HAP-1 (cell line): ENCODE measurements at regions not wholly inside any gene's neighbourhood (a gene's known extent, or its start where the extent isn't known, plus 50 kb on each side); places are given as distances from the start of the nearest gene placed in this dataset.
"Not testable (repeated sequence)": the region's sequence is repeated elsewhere in the genome, so short reads cannot be mapped to it uniquely, and the experiment has no call there.

Source experiments
- DNase-seq, 2 experiments: peaks; one replicate each; pipeline ENCODE4 v3.0.0-alpha.2; 2016 to 2020; ENCODE audit warnings: low spot score in 2 of 2
- H3K27me3 ChIP-seq: fragments of 250-450 bp; sonication (Bioruptor Pico); 2 replicates; pipeline ENCODE4 v1.5.1; 2020; ENCODE audit warnings: low read depth, mild to moderate bottlenecking, moderate library complexity
- H3K36me3 ChIP-seq: fragments of 250-450 bp; sonication (Bioruptor Pico); replicated peaks from 2 replicates; pipeline ENCODE4 v1.5.1; 2020; ENCODE audit warnings: mild to moderate bottlenecking
- H3K4me1 ChIP-seq: fragments of 250-450 bp; sonication (Bioruptor Pico); 2 replicates; pipeline ENCODE4 v1.5.1; 2020; ENCODE audit warnings: mild to moderate bottlenecking
- H3K4me3 ChIP-seq: fragments of 250-450 bp; sonication (Bioruptor Pico); 2 replicates; pipeline ENCODE4 v1.5.1; 2020; ENCODE audit warnings: mild to moderate bottlenecking, moderate library complexity
- H3K9me3 ChIP-seq: fragments of 250-450 bp; sonication (Bioruptor Pico); 2 replicates; pipeline ENCODE4 v1.5.1; 2020; ENCODE audit warnings: mild to moderate bottlenecking, moderate library complexity
- in situ Hi-C: fragments of 300-500 bp; cut with MboI; formaldehyde crosslinking; loops from 3 replicates; pipeline ENCODE4 v1.14.3; 2020; ENCODE audit warnings: low sequenced_read_pairs, inconsistent platforms, mixed read lengths

DNA sequence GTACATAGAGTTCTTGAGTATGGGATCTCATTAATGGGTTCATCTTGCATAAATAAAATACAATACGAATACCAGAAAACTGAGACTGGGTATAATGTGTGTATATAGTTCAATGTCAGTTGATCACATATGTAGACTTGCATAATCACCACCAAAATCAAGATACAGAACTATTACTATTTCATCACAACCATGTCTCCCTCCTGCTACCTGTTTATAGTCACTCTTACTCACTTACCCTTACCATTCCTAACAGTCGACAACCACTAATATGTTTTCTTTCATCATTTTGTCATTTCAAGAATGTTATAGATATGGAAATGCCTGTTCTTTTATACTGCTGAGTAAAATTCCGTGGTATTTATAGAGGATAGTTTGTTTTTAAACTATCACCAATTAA is 416.1 kb upstream of the CNTNAP2 start:
- H3K4me3 ChIP-seq, result no peak overlapping the region
- no peaks in the 10 kb centered on the region for H3K36me3 ChIP-seq
- no peaks in the 10 kb centered on the region for H3K4me1 ChIP-seq
- in situ Hi-C loops, result no loop called here
- H3K9me3 ChIP-seq, result no peaks in the 10 kb centered on the region
- H3K27me3 ChIP-seq, result no peaks in the 10 kb centered on the region
- no peak for DNase-seq

- Histone ChIP-seq H3K36me3 (no peaks in the 10 kb centered on the region), H3K4me1 (no peaks in the 10 kb centered on the region), H3K4me3 (no peak overlapping the region), H3K9me3 (no peaks in the 10 kb centered on the region), H3K27me3 (no peaks in the 10 kb centered on the region)
- in situ Hi-C loops, result no loop called here
- no peak for DNase-seq
Measured at GRCh38 chr7:145698526-145699262, 417.9 kb upstream of the CNTNAP2 start.

- in situ Hi-C loops, H3K36me3 ChIP-seq, H3K27me3 ChIP-seq, DNase-seq, H3K4me3 ChIP-seq, H3K4me1 ChIP-seq, H3K9me3 ChIP-seq: not testable (repeated sequence)
Measured at GRCh38 chr7:145697412-145698107, 419.0 kb upstream of the CNTNAP2 start.

- no peak for DNase-seq
- in situ Hi-C loops, result no loop called here
- H3K27me3 ChIP-seq, result no peaks in the 10 kb centered on the region
- H3K4me1 ChIP-seq, result no peaks in the 10 kb centered on the region
- no peak overlapping the region for H3K4me3 ChIP-seq
- H3K9me3 ChIP-seq, result no peaks in the 10 kb centered on the region
- H3K36me3 ChIP-seq, result no peaks in the 10 kb centered on the region
Measured at GRCh38 chr7:145696071-145696470, 420.5 kb upstream of the CNTNAP2 start.

DNA sequence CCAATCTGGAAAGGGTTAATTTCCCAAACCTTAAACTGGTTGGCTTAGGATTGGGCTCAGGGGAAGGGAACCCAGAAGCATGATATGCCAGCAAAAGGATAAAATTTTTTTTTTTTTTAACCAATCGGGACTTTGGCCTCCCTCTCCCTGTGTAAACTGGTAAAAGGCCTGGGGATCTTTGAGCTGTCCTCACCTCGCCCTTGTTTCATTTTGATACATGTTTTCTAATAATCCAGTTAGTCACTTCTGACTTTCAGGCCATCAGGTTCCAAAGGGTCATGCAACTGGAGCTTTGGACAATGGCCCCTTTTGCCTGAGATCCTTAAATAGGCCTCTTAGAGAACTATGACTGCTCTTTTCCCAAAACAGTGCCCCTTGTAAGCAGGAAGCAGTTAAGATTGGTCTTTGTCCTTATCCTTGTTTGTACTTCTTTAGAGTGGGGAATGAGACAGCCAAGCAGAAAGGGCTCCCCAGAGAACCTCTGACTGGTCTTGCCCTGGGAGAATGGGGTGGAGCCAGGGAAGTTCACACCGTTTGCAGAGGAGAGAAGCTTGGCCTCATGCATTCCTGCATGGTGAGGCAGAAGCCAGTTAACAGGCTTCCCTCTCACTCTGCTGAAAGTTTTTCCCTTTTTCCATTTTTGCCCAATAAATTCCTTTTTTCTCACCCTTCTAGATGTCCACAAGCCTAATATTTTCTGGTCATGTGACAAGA is 424.2 kb upstream of the CNTNAP2 start:
- H3K27me3 ChIP-seq, result no peaks in the 10 kb centered on the region
- DNase-seq, result no peak
- H3K9me3 ChIP-seq, result no peaks in the 10 kb centered on the region
- H3K4me1 ChIP-seq, result no peaks in the 10 kb centered on the region
- H3K4me3 ChIP-seq, result no peak overlapping the region
- in situ Hi-C loops, result no loop called here
- no peaks in the 10 kb centered on the region for H3K36me3 ChIP-seq

GRCh38 chr7:145691377-145691914 is 425.2 kb upstream of the CNTNAP2 start:
- Histone ChIP-seq H3K27me3 (no peaks in the 10 kb centered on the region), H3K36me3 (no peaks in the 10 kb centered on the region), H3K4me1 (no peaks in the 10 kb centered on the region), H3K4me3 (no peak overlapping the region), H3K9me3 (no peaks in the 10 kb centered on the region)
- in situ Hi-C loops, result no loop called here
- DNase-seq, result no peak

DNA sequence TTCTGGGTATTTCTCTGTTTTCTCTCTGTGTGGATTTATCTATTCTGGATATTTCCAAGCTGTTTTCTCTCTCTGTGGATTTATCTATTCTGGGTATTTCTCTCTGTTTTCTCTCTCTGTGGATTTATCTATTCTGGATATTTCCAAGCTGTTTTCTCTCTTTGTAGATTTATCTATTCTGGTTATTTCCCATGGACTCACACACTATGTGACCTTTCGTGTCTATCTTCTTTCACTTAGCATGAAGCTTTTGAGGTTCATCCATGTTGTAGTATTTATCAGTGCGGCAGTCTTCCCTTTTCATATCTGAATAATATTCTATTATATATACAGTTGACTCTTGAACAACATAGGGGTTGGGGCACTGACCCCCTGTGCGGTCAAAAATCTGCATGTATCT is 435.0 kb upstream of the CNTNAP2 start:
- Histone ChIP-seq H3K36me3 (no peaks in the 10 kb centered on the region), H3K9me3 (0 out of 2 replicates have a peak, but pooled peaks cover 2% of the 10 kb centered on the region), H3K4me1 (no peaks in the 10 kb centered on the region), H3K4me3 (no peak overlapping the region), H3K27me3 (no peaks in the 10 kb centered on the region)
- DNase-seq, result no peak
- in situ Hi-C loops, result no loop called here

DNA sequence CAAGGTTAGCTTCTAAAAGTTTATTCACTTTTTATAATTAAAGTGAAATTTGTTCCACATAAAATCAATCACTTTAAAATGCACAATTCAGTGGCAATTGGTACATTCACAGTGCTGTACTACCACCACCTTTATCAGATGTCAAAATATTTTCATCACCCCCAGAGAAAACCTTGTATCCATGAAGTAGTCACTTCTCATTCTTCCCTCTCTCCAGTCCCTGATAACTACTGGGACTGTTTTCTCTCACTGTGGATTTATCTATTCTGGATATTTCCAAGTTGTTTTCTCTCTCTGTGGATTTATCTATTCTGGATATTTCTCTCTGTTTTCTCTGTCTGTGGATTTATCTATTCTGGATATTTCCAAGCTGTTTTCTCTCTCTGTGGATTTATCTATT is 435.4 kb upstream of the CNTNAP2 start:
- Histone ChIP-seq H3K4me3 (no peak overlapping the region), H3K4me1 (no peaks in the 10 kb centered on the region), H3K36me3 (no peaks in the 10 kb centered on the region), H3K27me3 (no peaks in the 10 kb centered on the region), H3K9me3 (0 out of 2 replicates have a peak, but pooled peaks cover 2% of the 10 kb centered on the region)
- DNase-seq, result no peak
- in situ Hi-C loops, result no loop called here

- H3K4me1 ChIP-seq, result no peaks in the 10 kb centered on the region
- H3K27me3 ChIP-seq, result no peaks in the 10 kb centered on the region
- H3K4me3 ChIP-seq, result no peak overlapping the region
- H3K36me3 ChIP-seq, result no peaks in the 10 kb centered on the region
- in situ Hi-C loops, result no loop called here
- H3K9me3 ChIP-seq, result no peaks in the 10 kb centered on the region
- DNase-seq, result no peak
Measured at GRCh38 chr7:145665499-145666258, 450.9 kb upstream of the CNTNAP2 start.

GRCh38 chr7:145655666-145656065 is 460.9 kb upstream of the CNTNAP2 start:
- H3K4me3 ChIP-seq, result no peak overlapping the region

DNA sequence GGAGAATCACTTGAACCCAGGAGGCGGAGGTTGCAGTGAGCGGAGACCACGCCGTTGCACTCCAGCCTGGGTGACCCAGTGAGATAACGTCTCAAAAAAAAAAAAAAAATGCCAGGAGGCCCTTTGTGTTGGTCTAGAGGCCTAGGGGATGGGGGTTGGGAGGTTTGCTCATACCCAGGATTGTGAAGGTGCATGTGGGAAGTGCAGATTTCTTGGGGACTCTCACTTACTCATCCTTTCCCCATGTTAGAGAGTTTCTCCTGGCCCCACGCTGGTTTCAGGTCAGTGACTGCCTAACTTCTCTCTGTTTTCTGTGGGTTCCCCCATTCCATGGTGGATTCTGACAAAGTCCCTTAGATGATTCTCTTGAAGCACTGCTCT is 471.5 kb upstream of the CNTNAP2 start:
- H3K4me1 ChIP-seq, result no peaks in the 10 kb centered on the region
- no peak overlapping the region for H3K4me3 ChIP-seq
- H3K36me3 ChIP-seq, result no peaks in the 10 kb centered on the region
- no peak for DNase-seq
- in situ Hi-C loops, result no loop called here
- H3K9me3 ChIP-seq, result no peaks in the 10 kb centered on the region; the same call in 1 of the 2 replicates
- no peaks in the 10 kb centered on the region for H3K27me3 ChIP-seq

More at GRCh38 chr7:145655666-145656065, 460.9 kb upstream of the CNTNAP2 start:
- no peaks in the 10 kb centered on the region for H3K36me3 ChIP-seq
- DNase-seq, result no peak
- H3K9me3 ChIP-seq, result no peaks in the 10 kb centered on the region
- H3K4me1 ChIP-seq, result no peaks in the 10 kb centered on the region
- in situ Hi-C loops, result no loop called here
- H3K27me3 ChIP-seq, result no peaks in the 10 kb centered on the region

DNA sequence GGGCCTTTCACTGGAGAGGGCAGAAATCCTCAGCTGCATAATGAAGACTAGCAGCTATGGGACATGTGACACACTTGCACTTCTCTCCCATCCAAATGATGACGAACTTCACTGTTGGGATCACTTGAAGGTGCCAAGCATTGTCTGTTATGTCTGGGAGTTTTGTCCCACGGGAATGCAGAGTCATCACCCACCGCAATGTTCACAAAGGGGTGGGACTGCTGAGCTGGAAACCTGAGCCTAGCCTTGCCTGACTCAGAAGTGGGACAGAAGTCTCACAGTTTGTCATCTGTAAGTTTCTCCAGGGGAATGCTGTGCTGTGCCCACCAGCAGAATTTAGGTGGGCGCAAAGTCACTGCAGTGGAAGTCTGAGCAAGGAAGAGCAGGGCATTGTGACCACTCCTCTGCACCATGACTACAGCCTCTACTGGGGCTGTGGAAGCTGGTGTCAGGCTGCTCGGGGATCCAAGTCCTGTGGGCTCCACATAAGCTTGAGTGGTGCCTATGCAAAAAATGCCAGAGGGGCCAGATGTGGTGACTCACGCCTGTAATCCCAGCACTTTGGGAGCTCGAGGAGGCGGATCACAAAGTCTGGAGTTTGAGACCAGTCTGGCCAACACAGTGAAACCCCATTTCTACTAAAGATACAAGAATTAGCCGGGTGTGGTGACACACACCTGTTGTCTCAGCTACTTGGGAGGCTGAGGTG is 472.0 kb upstream of the CNTNAP2 start:
- in situ Hi-C loops, result no loop called here
- Histone ChIP-seq H3K27me3 (no peaks in the 10 kb centered on the region), H3K36me3 (no peaks in the 10 kb centered on the region)

GRCh38 chr7:145643981-145644380 is 472.6 kb upstream of the CNTNAP2 start:
- no peaks in the 10 kb centered on the region for H3K4me1 ChIP-seq
- in situ Hi-C loops, result no loop called here
- H3K36me3 ChIP-seq, result no peaks in the 10 kb centered on the region
- no peaks in the 10 kb centered on the region; the same call in 1 of the 2 replicates for H3K9me3 ChIP-seq
- no peak overlapping the region for H3K4me3 ChIP-seq
- DNase-seq, result no peak
- H3K27me3 ChIP-seq, result no peaks in the 10 kb centered on the region

More for the DNA sequence above, 472.0 kb upstream of the CNTNAP2 start:
- Histone ChIP-seq H3K4me3 (no peak overlapping the region), H3K4me1 (no peaks in the 10 kb centered on the region), H3K9me3 (no peaks in the 10 kb centered on the region; the same call in 1 of the 2 replicates)
- no peak for DNase-seq
